Keratinocyte (primary cell): ENCODE measurements at regions not wholly inside any gene's neighbourhood (a gene's known extent, or its start where the extent isn't known, plus 50 kb on each side); places are given as distances from the start of the nearest gene placed in this dataset.

ENCODE experiments used
- DNase-seq: peaks from one replicate; pipeline ENCODE4 v3.0.0-alpha.2; 2011; ENCODE audit warnings: low read depth, missing footprints, low spot score
- FAIRE-seq: peaks from 2 replicates; lab custom pipeline; 2011; peaks lifted over from hg19 to GRCh38; lab: Jason Lieb, UNC
- H2AFZ ChIP-seq: 2 replicates; pipeline ENCODE4 v1.6.0; 2012; ENCODE audit warnings: low read length, control low read depth, inconsistent platforms; ENCODE audit not compliant: control insufficient read depth
- H3K27ac ChIP-seq: 2 replicates; pipeline ENCODE4 v1.5.1; 2011; ENCODE audit warnings: low read length; ENCODE audit not compliant: control insufficient read depth, insufficient read depth
- H3K27me3 ChIP-seq: 3 replicates; pipeline ENCODE4 v1.6.0; 2011; ENCODE audit warnings: low read length; ENCODE audit not compliant: control insufficient read depth, insufficient read depth; ENCODE audit errors: extremely low read depth
- H3K36me3 ChIP-seq, 2 experiments: 2 replicates in 1 of 2; 3 replicates in 1 of 2; pipeline ENCODE4 v1.5.1; 2011; ENCODE audit warnings: low read length in 2 of 2, mild to moderate bottlenecking in 1 of 2; ENCODE audit not compliant: control insufficient read depth in 2 of 2, insufficient read depth in 2 of 2; ENCODE audit errors: extremely low read depth in 1 of 2
- H3K4me1 ChIP-seq: 3 replicates; pipeline ENCODE4 v1.5.1; 2011; ENCODE audit warnings: low read length; ENCODE audit not compliant: control insufficient read depth, insufficient read depth; ENCODE audit errors: extremely low read depth
- H3K4me2 ChIP-seq: 3 replicates; pipeline ENCODE4 v1.6.0; 2011; ENCODE audit warnings: low read depth, low read length; ENCODE audit not compliant: control insufficient read depth, insufficient read depth; ENCODE audit errors: extremely low read depth
- H3K4me3 ChIP-seq, 3 experiments: fragments of 200-600 bp in 1 of 3; sonication (generic) in 1 of 3; 2 replicates in 2 of 3; 3 replicates in 1 of 3; pipeline ENCODE4 v1.5.1; 2011 to 2016; ENCODE audit warnings: low read length in 3 of 3, mild to moderate bottlenecking in 3 of 3, control low read depth in 2 of 3, inconsistent platforms in 1 of 3, low read depth in 1 of 3, mixed read lengths in 1 of 3, mixed run types in 1 of 3, moderate library complexity in 1 of 3; ENCODE audit not compliant: control insufficient read depth in 2 of 3, insufficient read depth in 2 of 3; ENCODE audit errors: extremely low read depth in 1 of 3
- H3K79me2 ChIP-seq: 2 replicates; pipeline ENCODE4 v1.6.0; 2012; ENCODE audit warnings: low read length; ENCODE audit not compliant: control insufficient read depth, insufficient read depth
- H3K9ac ChIP-seq: 3 replicates; pipeline ENCODE4 v1.6.0; 2011; ENCODE audit warnings: low read length; ENCODE audit not compliant: control insufficient read depth, insufficient read depth; ENCODE audit errors: extremely low read depth
- H3K9me1 ChIP-seq: 3 replicates; pipeline ENCODE4 v1.6.0; 2011; ENCODE audit warnings: low read length; ENCODE audit not compliant: control insufficient read depth, insufficient read depth; ENCODE audit errors: extremely low read depth
- H3K9me3 ChIP-seq: 2 replicates; pipeline ENCODE4 v1.5.1; 2012; ENCODE audit warnings: low read depth, low read length; ENCODE audit not compliant: control insufficient read depth
- H4K20me1 ChIP-seq: 3 replicates; pipeline ENCODE4 v1.6.0; 2011; ENCODE audit warnings: low read length; ENCODE audit not compliant: control insufficient read depth, insufficient read depth; ENCODE audit errors: extremely low read depth
- EZH2 ChIP-seq: IDR thresholded peaks from one replicate; pipeline ENCODE4 v1.6.1; 2012; ENCODE audit warnings: inconsistent platforms, mild to moderate bottlenecking, low read length, moderate library complexity
- dilution Hi-C: fragments of 300-500 bp; cut with MboI; formaldehyde crosslinking; loops from one replicate; pipeline ENCODE4 v1.7.0; 2020; ENCODE audit warnings: low sequenced_read_pairs; ENCODE audit not compliant: extremely low pct_ligation_motif_present
- TF ChIP-seq, protein P1 (sequence below), 3 experiments: IDR thresholded peaks in 1 of 3; conservative IDR thresholded peaks in 1 of 3; optimal IDR thresholded peaks in 1 of 3; 2 replicates in 2 of 3; 3 replicates in 1 of 3; pipeline versions ENCODE3 to v1.5.1; 2011; ENCODE audit warnings: low read length in 3 of 3, mild to moderate bottlenecking in 3 of 3, moderate library complexity in 2 of 3, control low read depth in 1 of 3, inconsistent platforms in 1 of 3; ENCODE audit not compliant: insufficient read depth in 2 of 3; ENCODE audit errors: extremely low read depth in 1 of 3

DNA sequence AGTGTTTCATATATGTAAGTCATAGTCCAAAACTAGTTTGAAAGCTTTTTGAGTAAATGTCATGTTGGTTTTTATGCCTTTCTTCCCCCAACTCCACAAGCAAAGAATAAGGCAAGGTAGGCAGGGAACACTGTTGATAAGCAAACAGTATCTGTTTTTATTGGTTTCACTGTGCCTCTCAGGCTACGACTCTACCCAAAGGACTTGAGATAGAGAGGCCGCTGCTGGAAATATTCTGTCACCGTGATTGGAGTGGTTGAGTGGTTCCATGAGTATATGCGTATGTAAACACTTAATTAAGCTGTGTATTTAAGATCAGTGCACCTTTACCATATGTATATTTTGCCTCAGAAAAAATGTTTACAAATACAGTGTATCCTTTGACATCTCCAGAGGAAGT, 138.1 kb upstream of the KIF26B start:
- no peak for DNase-seq
- H3K9ac ChIP-seq: no peak overlapping the region
- H3K27me3 ChIP-seq: no peaks in the 10 kb centered on the region
- TF ChIP-seq, protein P1, sequence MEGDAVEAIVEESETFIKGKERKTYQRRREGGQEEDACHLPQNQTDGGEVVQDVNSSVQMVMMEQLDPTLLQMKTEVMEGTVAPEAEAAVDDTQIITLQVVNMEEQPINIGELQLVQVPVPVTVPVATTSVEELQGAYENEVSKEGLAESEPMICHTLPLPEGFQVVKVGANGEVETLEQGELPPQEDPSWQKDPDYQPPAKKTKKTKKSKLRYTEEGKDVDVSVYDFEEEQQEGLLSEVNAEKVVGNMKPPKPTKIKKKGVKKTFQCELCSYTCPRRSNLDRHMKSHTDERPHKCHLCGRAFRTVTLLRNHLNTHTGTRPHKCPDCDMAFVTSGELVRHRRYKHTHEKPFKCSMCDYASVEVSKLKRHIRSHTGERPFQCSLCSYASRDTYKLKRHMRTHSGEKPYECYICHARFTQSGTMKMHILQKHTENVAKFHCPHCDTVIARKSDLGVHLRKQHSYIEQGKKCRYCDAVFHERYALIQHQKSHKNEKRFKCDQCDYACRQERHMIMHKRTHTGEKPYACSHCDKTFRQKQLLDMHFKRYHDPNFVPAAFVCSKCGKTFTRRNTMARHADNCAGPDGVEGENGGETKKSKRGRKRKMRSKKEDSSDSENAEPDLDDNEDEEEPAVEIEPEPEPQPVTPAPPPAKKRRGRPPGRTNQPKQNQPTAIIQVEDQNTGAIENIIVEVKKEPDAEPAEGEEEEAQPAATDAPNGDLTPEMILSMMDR (optimal IDR thresholded peaks at IDR 0.05 in 1 of 3, IDR thresholded peaks at IDR 0.05 in 1 of 3, conservative IDR thresholded peaks at IDR 0.05 in 1 of 3; ENCODE audit: extremely low read depth in 1 of 3, insufficient read depth in 2 of 3, low read length in 3 of 3): no peak
- TF ChIP-seq EZH2: no peak
- H3K4me1 ChIP-seq: no peaks in the 10 kb centered on the region
- no peak overlapping the region for H3K27ac ChIP-seq
- no peaks in the 10 kb centered on the region for H4K20me1 ChIP-seq
- H3K9me1 ChIP-seq: no peaks in the 10 kb centered on the region
- H2AFZ ChIP-seq: no peak overlapping the region
- dilution Hi-C loops: no loop called here
- H3K79me2 ChIP-seq: no peaks in the 10 kb centered on the region
- H3K4me2 ChIP-seq: no peak overlapping the region
- FAIRE-seq: no peak
- H3K9me3 ChIP-seq: no peaks in the 10 kb centered on the region
- H3K36me3 ChIP-seq: no peaks in the 10 kb centered on the region
- no peak overlapping the region for H3K4me3 ChIP-seq

DNA sequence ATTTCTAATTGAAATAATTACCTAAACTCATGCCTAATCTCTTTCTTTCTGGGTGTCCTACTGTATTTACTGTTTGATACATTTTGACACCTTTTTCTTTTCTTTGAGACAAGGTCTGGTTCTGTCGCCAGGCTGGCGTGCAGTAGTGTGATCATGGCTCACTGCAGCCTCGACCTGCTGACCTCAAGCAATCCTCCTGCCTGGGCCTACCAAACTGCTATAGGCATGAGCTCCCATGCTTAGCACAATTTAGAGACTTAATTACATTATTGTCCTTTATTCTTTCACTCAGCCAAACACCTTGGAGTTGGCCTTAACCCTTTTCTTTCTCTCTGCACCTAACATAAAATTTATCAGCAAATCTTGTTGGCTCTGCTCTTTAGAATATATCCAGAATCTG, 139.8 kb upstream of the KIF26B start:
- Histone ChIP-seq H3K4me2 (no peak overlapping the region), H3K27me3 (no peaks in the 10 kb centered on the region), H3K27ac (no peak overlapping the region), H3K9me3 (no peaks in the 10 kb centered on the region), H3K36me3 (no peaks in the 10 kb centered on the region), H4K20me1 (no peaks in the 10 kb centered on the region), H3K4me3 (no peak overlapping the region), H3K9ac (no peak overlapping the region), H3K4me1 (no peaks in the 10 kb centered on the region), H3K79me2 (no peaks in the 10 kb centered on the region), H3K9me1 (no peaks in the 10 kb centered on the region), H2AFZ (no peak overlapping the region)
- FAIRE-seq (no peak), DNase-seq (no peak)
- dilution Hi-C loops: no loop called here
- no peak for TF ChIP-seq EZH2
- TF ChIP-seq, protein P1 (optimal IDR thresholded peaks at IDR 0.05 in 1 of 3, IDR thresholded peaks at IDR 0.05 in 1 of 3, conservative IDR thresholded peaks at IDR 0.05 in 1 of 3; ENCODE audit: extremely low read depth in 1 of 3, insufficient read depth in 2 of 3, low read length in 3 of 3): no peak
